GM19239 (cell line): ENCODE measurements at regions not wholly inside any gene's neighbourhood (a gene's known extent, or its start where the extent isn't known, plus 50 kb on each side); places are given as distances from the start of the nearest gene placed in this dataset.

Source experiments
- DNase-seq: peaks from one replicate; pipeline ENCODE4 v3.0.0; 2011; ENCODE audit warnings: low spot score; ENCODE audit not compliant: insufficient read length
- FAIRE-seq: peaks from 2 replicates; lab custom pipeline; 2011; peaks lifted over from hg19 to GRCh38; lab: Jason Lieb, UNC

DNA sequence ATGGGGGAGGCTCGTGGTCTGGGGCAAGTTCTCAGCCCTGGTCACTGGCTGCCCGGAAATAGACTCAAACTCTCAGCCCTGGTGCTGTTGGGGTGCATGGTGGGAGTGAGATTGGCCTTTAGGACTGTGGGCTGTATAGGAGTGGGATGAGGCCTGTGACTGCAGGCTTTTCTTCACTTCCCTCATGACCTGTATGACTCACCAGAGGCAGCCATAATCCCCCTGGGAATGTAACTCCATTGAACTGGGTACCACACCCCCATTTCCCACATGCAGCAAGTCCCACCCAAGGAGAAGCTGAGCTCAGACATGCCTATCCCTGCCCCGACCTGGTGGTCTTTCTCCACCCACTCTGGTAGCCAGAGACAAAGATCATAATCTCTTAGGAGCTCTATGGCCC is 177.7 kb upstream of the OSR1 start:
- FAIRE-seq: no peak

DNA sequence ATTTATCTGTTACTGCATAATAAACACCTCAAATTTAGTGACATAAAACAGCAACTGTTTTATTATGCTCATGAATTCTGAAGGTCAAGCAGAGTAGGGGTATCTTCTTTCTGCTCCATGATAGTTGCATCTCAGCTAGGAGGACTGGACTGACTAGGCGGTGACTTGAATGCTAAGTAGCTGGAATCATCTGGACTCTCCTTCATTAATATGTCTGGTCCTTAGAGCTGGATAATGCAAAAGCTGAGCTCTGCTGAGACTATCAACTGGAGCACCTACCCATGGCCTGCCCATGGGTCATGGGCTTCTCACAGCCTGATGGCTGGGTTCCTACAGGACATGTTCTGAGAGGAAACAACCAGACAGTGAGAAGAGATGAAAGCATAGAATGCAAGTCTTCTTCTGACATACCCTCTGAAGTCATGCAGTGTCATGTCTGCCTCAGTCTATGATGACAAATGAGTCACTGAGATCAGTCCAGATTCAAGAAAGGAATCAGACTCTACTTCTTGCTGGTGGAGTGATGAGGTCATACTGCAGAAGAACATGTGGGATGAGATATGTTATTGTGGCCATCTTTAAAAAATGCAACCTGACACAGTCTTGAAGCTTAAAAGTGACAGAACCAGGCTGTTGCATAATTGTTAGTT is 174.2 kb upstream of the OSR1 start:
- FAIRE-seq (no peak), DNase-seq (no peak)

More for the DNA sequence above, 177.7 kb upstream of the OSR1 start:
- no peak for DNase-seq

DNA sequence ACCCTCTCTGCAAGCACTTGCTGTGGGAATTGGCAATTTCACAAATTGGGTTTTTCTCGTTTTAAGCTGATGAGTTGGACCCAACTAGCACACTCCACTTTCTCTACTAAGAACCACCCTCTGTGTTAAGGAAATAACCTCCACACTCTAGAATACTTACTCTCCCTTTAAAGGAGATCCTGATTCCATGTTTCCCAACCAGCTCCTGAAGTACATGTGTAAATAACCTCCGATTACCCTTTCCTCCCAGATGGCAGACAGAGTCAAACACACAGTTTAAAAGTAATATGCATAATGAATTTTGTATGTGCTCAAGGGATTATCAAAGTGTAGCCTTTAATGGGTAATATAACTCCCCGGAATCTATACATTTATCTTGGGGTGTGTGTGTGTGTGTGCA is 171.3 kb upstream of the OSR1 start:
- no peak for FAIRE-seq

DNA sequence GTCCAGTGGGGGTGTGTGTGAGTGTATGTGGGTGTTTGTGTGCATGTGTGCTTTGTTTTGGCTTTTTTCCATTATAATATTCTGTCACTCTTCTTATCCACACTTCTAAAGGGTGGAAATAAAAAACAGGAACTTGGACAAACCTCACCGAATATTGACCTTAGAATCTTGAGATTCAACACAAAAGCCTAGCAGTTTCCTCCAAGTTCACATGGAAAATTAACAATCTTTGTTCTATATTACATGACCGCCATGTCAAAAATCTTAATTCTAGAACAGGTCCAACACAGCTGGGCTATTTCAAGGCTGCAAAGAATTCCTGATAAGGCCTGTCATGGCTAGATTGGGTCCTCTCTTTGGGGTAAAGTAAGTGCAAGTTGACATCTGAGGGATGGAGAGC is 169.3 kb upstream of the OSR1 start:
- no peak for DNase-seq
- FAIRE-seq: no peak

More for the DNA sequence above, 171.3 kb upstream of the OSR1 start:
- no peak for DNase-seq

DNA sequence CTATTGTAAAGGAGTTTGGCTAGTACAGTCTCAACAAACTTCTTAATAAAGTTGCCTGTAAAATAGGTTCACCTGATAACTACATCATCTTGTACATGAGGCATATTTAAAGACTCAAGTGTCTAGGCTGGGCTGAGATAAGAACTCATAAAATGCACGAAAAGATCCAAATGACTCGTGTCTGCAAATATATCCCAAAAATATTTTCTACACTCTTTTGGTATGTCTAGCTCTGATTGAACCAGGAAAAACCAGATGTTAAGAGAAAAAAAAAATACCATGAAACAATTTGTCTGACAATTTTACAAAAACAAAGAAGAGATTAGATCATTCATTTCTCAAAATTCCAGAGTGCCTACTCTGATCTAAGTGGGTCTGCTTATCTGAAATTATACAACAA is 166.9 kb upstream of the OSR1 start:
- no peak for FAIRE-seq
- no peak for DNase-seq

DNA sequence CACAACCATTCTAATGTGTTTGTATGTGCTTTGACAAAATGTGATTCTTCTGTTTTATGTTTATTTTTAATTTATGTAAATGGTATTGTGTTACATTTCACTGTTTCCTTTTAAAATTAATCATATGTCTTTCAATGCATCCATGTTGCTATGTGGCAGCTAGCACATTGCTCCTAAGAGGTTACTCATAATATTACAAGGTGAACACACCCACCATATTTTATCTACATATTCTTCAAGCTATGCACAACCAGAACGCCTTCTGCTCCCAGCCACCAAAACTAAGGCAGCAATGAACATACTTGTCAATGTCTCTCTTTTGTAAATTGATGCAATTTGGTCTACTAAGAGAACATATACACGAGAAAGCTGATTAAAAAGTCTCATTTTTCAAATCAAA is 160.6 kb upstream of the OSR1 start:
- FAIRE-seq: no peak
- DNase-seq: no peak

DNA sequence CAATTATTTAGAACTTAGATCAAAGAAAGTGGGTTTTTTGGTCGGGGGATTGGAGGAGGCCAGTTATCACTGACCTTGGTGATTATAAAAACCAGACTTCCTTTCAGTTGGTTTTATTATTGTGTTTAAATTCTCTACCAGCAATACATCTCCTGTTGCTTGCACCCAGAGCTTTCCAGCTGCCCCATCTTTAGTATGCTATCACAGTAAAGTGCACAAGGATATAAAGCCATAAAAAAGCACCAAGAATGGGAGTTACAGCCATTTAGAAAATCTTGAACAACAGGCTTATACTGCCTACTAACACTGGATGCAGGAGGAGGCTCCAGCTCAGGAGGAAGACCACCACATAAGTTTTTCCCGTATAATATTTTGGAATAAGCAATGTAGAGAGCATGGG is 148.7 kb upstream of the OSR1 start:
- FAIRE-seq (no peak), DNase-seq (no peak)

DNA sequence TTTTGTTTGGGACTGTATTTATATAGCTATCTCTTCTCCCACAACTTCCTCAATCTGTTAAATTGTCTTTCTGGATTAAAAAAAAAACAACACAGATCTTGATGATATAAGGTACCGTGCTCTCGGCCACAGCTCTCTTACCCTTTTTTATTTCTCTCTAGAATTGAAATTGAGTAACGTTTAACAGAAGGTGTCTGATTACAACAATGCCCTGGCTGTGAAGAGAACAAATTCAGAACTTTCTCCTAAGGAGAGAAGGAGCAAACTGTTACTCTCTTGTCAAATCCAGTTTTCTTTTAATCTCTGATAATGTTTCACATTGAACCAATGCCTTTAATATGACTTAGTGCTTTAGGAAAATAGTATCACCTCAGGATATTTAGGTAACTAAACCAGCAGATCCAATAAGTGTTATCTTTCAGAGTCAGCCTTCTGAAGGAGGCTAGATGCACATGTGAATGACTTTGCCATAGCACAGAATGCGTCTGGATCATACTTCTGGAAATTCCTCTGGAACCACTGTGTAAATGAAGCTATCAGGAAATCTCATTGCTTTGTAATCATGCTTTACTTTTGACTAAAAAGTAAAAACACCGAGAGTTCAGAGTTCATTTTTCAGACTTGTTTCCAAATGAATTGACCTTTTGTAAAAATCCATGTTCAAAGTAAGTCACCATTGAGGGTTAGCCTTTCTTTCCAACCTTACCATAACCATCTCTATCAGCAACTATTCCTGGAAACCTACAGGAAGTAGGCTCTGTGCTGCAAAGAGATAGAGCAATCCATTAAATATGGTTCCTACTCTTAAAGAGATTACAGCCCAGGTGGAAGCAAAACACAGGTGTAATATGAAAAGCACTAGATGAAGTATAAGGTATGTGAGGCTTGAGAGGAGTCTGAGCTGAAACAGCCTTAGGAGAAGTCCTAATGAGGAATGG is 147.0 kb upstream of the OSR1 start:
- DNase-seq (no peak), FAIRE-seq (no peak)

DNA sequence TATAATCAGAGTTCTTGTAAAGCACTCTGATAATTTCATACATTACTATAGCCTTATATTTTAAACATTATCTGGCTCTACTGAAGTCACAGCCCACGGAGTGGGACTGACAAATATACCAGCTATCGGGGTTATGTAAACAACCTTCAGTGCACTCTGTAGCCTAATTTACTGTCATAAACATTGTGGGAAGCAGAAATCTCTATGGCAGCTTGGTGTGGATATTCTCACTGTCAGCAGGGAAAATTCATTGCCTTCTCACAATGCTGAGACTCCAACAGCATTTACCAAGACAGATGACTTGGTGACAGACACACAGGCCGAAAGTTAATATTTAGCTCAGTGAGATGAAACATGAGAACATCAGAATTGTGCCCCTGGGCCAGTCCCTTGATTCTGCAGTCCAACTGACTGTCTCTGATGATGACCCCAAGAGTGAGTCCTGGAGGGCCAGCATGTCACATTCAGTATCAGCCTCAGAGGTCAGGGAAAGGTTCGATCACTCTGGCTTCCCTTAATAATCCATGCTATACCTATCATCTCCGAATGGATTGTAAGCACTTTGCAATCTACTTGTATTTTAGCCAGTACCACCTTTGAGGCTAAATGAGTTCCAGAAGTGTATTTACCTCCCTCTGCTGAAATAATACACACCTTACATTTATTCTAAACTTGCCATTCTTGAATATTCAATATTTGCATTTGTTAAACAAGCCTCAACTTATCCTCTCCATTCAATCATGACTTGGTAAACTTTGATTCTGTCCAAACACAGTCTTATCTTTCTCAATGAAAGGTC is 146.2 kb upstream of the OSR1 start:
- FAIRE-seq: no peak
- DNase-seq: no peak

DNA sequence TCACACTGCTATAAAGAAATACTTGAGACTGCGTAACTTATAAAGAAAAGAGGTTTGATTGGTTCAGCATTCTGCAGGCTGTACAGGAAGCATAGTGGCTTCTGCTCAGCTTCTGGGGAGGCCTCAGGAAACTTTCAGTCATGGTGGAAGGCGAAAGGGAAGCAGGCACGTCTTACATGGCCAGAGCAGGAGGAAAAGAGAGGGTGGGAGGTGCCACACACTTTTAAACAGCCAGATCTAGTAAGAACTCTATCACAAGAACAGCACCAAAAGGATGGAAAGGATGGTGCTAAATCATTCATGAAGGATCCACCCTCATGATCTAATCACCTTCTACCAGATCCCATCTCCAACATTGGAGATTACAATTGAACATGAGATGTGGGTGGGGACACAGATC is 145.5 kb upstream of the OSR1 start:
- no peak for FAIRE-seq
- DNase-seq: no peak

DNA sequence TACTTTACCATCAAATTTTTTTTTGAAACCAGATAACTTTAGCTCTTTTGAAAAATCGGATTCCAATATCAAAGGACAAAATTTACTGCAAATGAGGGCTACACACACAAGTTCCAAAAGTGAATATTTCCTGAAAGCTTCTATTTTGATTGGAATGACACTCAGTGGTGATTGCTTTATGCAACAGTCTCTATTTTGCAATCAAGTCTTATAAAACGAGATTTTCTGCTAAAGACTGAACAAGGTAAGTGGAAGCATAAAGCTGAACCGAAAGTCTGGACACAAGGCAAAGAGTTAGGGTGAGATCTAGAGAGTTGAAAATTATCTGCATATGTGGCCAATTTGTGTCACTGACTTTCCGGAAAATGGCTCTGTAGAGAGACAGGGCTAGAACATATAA is 145.0 kb upstream of the OSR1 start:
- DNase-seq: no peak
- no peak for FAIRE-seq

DNA sequence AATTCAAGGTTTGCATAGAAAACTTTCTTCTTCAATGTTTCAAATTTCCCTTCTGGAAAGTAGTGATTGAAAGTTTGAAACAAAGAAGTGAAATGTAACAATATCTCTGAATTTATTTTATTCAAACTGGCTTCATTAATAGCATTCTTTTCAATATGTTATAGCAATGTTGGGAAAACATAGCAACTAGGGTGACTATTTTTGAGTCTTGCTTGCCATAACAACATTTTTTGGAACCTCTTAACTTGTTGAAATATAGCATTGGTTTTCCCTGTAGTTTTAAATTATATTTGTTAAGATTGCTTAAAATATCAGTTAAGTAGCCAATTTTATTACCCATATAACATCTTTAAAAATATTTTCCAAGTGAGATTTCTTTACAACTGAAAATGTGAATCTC is 141.7 kb upstream of the OSR1 start:
- FAIRE-seq: no peak
- no peak for DNase-seq

DNA sequence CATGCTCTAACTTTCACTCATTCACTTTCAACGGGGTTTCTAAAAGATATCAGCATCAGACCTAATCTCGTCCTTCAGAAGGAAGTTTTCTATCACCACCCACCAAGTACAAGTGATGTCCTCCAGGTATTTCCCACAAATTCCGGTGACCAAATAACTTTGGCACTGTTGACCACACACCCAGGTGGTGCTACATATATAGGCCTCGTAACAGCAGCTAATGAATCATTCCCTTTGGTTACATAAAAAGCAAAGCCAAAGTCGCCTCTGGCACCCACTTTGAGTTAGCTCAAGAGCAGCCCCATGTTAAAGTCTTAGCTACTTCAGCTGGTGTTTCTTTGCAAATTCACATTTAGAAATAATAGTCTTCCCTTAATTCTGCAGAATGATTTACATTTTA is 138.2 kb upstream of the OSR1 start:
- DNase-seq: no peak
- no peak for FAIRE-seq

DNA sequence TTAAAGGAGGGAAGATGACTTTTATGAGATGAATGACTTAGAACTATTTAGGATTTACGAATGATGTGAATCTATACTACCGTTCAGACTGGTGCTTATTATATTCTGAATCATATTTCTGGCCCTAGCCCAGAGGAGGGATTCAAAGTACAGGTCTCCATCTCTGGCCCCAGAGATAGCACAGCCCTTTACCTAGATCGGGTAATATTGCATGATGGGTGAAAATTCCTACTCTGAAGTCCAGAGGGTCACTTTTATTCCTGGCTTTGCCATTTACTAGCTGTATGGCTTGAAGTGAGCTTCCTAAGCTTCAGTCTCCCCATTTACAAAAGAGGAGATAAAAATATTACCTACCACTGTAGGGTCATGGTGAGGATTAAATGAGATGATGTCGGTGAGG is 135.8 kb upstream of the OSR1 start:
- DNase-seq: no peak
- FAIRE-seq: no peak

DNA sequence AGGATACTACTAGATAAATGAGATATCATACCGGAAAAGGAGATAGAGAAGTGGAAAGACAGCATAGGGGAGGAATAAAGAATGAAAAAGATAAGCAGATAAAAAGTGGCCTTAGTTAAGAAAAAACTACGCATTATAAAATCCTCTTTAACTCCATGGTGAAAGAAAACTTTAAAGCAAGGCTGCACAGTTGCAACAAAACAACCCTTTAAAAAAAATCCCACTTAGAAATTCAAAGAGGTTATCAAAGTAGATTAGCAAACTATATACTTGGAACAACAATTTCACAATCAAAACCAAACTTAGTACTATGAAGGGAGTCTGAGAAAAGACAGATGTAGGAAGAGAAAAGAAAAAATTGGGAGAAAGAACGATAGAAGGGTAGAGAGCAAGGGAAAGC is 133.4 kb upstream of the OSR1 start:
- FAIRE-seq (no peak), DNase-seq (no peak)

DNA sequence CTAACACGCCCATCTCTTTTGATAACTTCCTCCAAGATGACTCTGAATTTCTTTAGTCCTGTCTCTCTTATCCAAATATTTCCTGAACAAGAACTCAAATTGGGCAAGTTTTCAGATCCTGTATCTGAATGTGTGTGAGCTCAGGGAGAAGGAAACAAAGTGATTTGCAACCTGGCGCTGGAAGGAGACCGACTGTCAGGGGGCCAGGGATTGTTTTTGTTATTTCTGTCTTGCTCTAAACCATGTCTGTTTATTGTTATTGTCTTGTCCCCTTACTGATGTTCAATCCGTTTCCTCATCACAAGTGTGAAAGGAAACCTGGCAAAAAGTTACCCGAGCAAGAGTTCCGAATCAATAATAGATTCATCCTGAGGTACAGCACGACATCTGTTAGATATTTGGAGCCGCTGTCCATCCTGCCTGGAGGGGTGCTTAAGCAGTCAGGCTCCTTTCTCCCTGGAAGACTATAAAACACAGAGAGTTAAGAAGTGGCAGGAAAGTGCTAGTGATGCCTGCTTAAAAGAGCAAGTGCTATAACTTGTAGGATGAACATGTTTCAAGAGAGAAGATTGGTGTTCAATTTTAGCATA is 132.5 kb upstream of the OSR1 start:
- FAIRE-seq (no peak), DNase-seq (no peak)

DNA sequence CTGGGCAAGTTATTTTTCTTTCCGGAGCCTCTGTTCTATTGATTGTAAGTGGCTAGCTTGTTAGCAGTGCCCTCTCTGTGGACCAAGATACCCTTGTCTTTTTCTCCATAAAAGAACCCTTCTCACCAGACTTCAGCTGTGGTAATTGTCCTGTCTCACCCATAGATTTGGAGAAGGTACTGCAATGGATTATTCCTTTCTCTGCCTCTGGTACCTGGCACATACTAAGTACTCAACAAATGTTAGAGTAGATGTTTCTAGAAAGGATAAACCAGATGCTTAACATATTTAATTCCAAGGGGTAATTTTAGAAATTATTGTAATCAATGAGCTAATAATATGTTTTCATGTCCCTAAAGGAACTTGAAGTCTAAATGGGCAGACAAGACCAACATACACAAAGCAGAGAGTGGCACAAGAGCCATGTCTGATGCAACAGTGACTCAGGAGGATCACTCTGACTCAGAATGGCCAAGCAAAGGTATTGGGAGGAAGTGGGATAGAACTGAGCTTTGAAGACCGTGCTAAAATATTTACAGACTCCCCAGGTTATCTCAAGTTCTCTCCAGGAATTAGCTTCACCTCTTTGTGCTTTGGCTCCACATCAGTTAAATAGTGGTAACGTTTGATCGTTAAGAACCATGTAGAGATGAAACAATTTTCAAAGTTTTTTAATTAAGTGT is 129.7 kb upstream of the OSR1 start:
- FAIRE-seq: no peak
- no peak for DNase-seq

DNA sequence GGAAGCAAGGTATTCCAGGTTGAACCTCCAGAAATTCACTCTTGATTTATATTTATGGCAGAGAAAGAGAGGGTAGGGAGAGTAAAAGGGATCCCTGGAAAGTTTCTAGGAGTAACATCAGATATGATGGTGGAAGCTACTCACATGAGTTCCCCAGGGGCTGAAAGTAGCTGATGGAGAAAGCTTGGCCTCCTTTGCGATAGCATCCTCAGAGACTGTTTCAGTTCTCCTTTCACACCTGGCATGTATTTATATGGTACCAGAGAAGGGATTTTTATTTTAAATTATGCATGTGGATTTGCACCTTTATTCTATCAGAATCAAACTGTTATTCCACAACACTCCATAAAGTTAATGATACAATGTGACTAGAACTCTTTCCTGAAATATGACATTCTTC is 126.3 kb upstream of the OSR1 start:
- FAIRE-seq (peak; percentile 11), DNase-seq (no peak)

DNA sequence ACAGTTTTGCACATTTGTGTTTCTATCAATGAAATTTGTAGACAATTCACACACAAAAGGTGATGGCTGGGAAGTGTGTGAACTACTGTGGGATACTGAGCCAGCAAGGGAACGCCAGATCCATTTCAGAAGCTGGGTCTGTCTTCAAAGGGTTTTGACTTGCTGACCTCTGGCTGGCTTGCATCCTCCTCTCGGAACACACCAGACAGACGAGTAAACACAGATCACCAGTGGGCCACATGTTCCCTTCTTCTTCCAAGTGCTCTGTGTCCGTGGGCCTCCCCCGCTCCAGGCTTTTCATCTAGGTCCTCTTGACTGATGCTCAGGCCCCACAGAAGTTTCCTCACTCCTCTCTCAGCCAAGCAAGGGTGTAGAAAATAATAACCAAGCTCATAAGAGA is 122.2 kb upstream of the OSR1 start:
- FAIRE-seq (no peak), DNase-seq (no peak)

DNA sequence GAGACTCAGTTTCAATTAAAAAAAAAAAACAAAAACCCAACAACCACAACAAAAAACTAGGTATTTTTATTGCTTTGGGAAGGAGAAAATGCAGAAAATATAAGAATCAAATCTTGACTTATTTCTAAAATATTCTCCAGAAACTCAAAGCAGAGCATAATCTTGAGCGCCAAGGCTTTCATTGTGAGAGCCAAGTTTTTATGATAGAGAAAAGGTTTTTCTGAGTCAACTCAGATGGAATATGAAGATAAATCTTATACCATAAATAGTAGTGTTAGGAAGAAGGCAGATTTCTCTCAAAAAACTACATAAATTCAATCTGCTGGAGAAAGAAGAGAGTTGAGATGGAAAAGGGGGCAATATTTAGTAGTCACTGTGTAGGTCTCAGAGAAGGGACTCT is 121.2 kb upstream of the OSR1 start:
- DNase-seq: no peak
- no peak for FAIRE-seq
